ENCODE measurements at regions not wholly inside any gene's neighbourhood (a gene's known extent, or its start where the extent isn't known, plus 50 kb on each side); places are given as distances from the start of the nearest gene placed in this dataset.

GRCh38 chr10:107914450-107915214 lies 750.1 kb upstream of the SORCS1 start:
- Histone ChIP-seq H2BK15ac (ENCODE audit: low read depth, low read length) (no peak overlapping the region), H2AK5ac (ENCODE audit: low read depth, low read length) (no peak overlapping the region), H3K18ac (ENCODE audit: low read depth, low read length) (no peak overlapping the region), H3K4me2 (ENCODE audit: low read depth, low read length) (no peak overlapping the region), H3K23ac (ENCODE audit: low read depth, low read length) (no peak overlapping the region), H3K4me1 (ENCODE audit: control insufficient read depth, insufficient read depth, low read length) (no peaks in the 10 kb centered on the region), H3K36me3 (ENCODE audit: control insufficient read depth, insufficient read depth, low read length) (no peaks in the 10 kb centered on the region), H3K9ac (ENCODE audit: low read depth, low read length) (no peak overlapping the region), H2AFZ (replicated peaks; ENCODE audit: low read length, poor library complexity) (no peak overlapping the region), H4K5ac (ENCODE audit: low read depth, low read length) (no peak overlapping the region), H3K4me3 (ENCODE audit: insufficient read depth, low read depth, low read length) (no peak overlapping the region), H3K56ac (ENCODE audit: extremely low read depth, insufficient read depth, low read length) (no peak overlapping the region), H3K27ac (ENCODE audit: insufficient read depth, low read length) (no peak overlapping the region), H3K4ac (ENCODE audit: low read depth, low read length) (no peak overlapping the region), H3K27me3 (ENCODE audit: control insufficient read depth, insufficient read depth, low read length) (no peaks in the 10 kb centered on the region), H2BK20ac (ENCODE audit: low read depth, low read length) (no peak overlapping the region), H4K8ac (ENCODE audit: low read depth in 2 of 2, low read length in 2 of 2) (no peak overlapping the region), H3K9me3 (ENCODE audit: control insufficient read depth, insufficient read depth, low read length) (peaks cover 9% of the 10 kb centered on the region), H2AK9ac (replicated peaks; ENCODE audit: low read depth, low read length, poor library complexity) (no peak overlapping the region), H2BK5ac (ENCODE audit: low read depth, low read length, poor library complexity, severe bottlenecking) (no peak overlapping the region), H3K9me1 (ENCODE audit: insufficient read depth, low read length) (no peaks in the 10 kb centered on the region), H3K14ac (replicated peaks; ENCODE audit: low read depth, low read length) (no peak overlapping the region), H4K91ac (ENCODE audit: insufficient read depth, low read depth, low read length) (no peak overlapping the region), H4K20me1 (ENCODE audit: insufficient read depth, low read length) (no peaks in the 10 kb centered on the region), H2BK120ac (ENCODE audit: low read depth, low read length) (no peak overlapping the region), H3K79me1 (ENCODE audit: low read depth in 1 of 2, low read length in 2 of 2) (no peaks in the 10 kb centered on the region)
- WGBS, 2 experiments (ENCODE audit: extremely low coverage in 2 of 2, insufficient read length in 1 of 2) = 1% methylated on average over 45 of the region's 78 CpGs; no CpG with 5 or more reads in 1 of the 2 experiments
- dilution Hi-C loops (cut with HindIII; ENCODE audit: low sequenced_read_pairs, unreplicated experiment) (no loop called here), in situ Hi-C loops (cut with MboI; ENCODE audit: low sequenced_read_pairs) (no loop called here), intact Hi-C loops (cut with micrococcal nuclease) (no loop called here)
- ChIA-PET CTCF (no interaction called here), POLR2A (ENCODE audit: unreplicated experiment) (no interaction called here)
- no peak for ATAC-seq (ENCODE audit: low read depth)
- no peak for DNase-seq
- no TSS peak for BruUV-seq (replicated peaks)
- TF ChIP-seq USF2 (IDR thresholded peaks at IDR 0.05; ENCODE audit: low read depth, low read length) (no peak), ELK1 (IDR thresholded peaks at IDR 0.05; ENCODE audit: borderline replicate concordance, low read depth, low read length) (no peak), CTCF (conservative IDR thresholded peaks at IDR 0.05; ENCODE audit: low read depth, low read length) (no peak), SMC3 (IDR thresholded peaks at IDR 0.05; ENCODE audit: low read depth, low read length) (no peak), RCOR1 (IDR thresholded peaks at IDR 0.05; ENCODE audit: insufficient replicate concordance, low read length) (no peak), NFE2L2 (IDR thresholded peaks at IDR 0.05; ENCODE audit: low read depth, low read length) (no peak), FOS (IDR thresholded peaks at IDR 0.05; ENCODE audit: low read depth, low read length) (no peak), RAD21 (IDR thresholded peaks at IDR 0.05; ENCODE audit: low read length) (no peak), MAZ (IDR thresholded peaks at IDR 0.05; ENCODE audit: borderline replicate concordance, low read depth, low read length) (no peak), MXI1 (IDR thresholded peaks at IDR 0.05; ENCODE audit: borderline replicate concordance, low read depth, low read length) (no peak)

Data from IMR-90 (cell line).